ENCODE measurements at regions not wholly inside any gene's neighbourhood (a gene's known extent, or its start where the extent isn't known, plus 50 kb on each side); places are given as distances from the start of the nearest gene placed in this dataset.

- DNase-seq (ENCODE audit: low read depth in 2 of 2) = no peak
Observed at GRCh38 chr2:238635647-238636051, 208.9 kb downstream of the ASB1 start.

- no peak for DNase-seq (ENCODE audit: low read depth in 2 of 2)
Observed at GRCh38 chr2:238636269-238637073, 209.7 kb downstream of the ASB1 start.

- DNase-seq (ENCODE audit: low read depth in 2 of 2) = no peak
Observed at GRCh38 chr2:238638100-238638981, 209.5 kb upstream of the TWIST2 start.

- no peak for DNase-seq (ENCODE audit: low read depth in 2 of 2)
Observed at GRCh38 chr2:238638982-238639628, 208.8 kb upstream of the TWIST2 start.

GRCh38 chr2:238640486-238640885 is 207.4 kb upstream of the TWIST2 start:
- DNase-seq (ENCODE audit: low read depth in 2 of 2) = no peak

GRCh38 chr2:238642973-238643372 is 204.9 kb upstream of the TWIST2 start:
- DNase-seq (ENCODE audit: low read depth in 2 of 2) = no peak

GRCh38 chr2:238643400-238643907 is 204.4 kb upstream of the TWIST2 start:
- DNase-seq (ENCODE audit: low read depth in 2 of 2) = no peak

GRCh38 chr2:238644095-238645081 is 203.5 kb upstream of the TWIST2 start:
- DNase-seq (ENCODE audit: low read depth in 2 of 2) = no peak

- DNase-seq (ENCODE audit: low read depth in 2 of 2) = no peak
Observed at GRCh38 chr2:238645095-238645494, 202.8 kb upstream of the TWIST2 start.

- DNase-seq (ENCODE audit: low read depth in 2 of 2) = no peak
Observed at GRCh38 chr2:238645716-238646115, 202.2 kb upstream of the TWIST2 start.

- no peak for DNase-seq (ENCODE audit: low read depth in 2 of 2)
Observed at GRCh38 chr2:238646281-238646680, 201.6 kb upstream of the TWIST2 start.

- no peak for DNase-seq (ENCODE audit: low read depth in 2 of 2)
Observed at GRCh38 chr2:238646803-238647202, 201.1 kb upstream of the TWIST2 start.

- no peak for DNase-seq (ENCODE audit: low read depth in 2 of 2)
Observed at GRCh38 chr2:238649123-238649522, 198.8 kb upstream of the TWIST2 start.

GRCh38 chr2:238649936-238650518 is 197.9 kb upstream of the TWIST2 start:
- DNase-seq (ENCODE audit: low read depth in 2 of 2) = no peak

- no peak for DNase-seq (ENCODE audit: low read depth in 2 of 2)
Observed at GRCh38 chr2:238650536-238650935, 197.3 kb upstream of the TWIST2 start.

GRCh38 chr2:238651306-238652052 is 196.4 kb upstream of the TWIST2 start:
- DNase-seq (ENCODE audit: low read depth in 2 of 2) = no peak

- no peak for DNase-seq (ENCODE audit: low read depth in 2 of 2)
Observed at GRCh38 chr2:238652053-238652770, 195.7 kb upstream of the TWIST2 start.

GRCh38 chr2:238652771-238653157 is 195.1 kb upstream of the TWIST2 start:
- DNase-seq (ENCODE audit: low read depth in 2 of 2) = no peak

- no peak for DNase-seq (ENCODE audit: low read depth in 2 of 2)
Observed at GRCh38 chr2:238653431-238654109, 194.3 kb upstream of the TWIST2 start.

Measured in stimulated activated CD4-positive, alpha-beta T cell treated with anti-CD3 and anti-CD28 coated beads, Interleukin-1b, Interleukin-23, amount 100 ng/mL, for 1 hour (primary cell).